ENCODE measurements at regions not wholly inside any gene's neighbourhood (a gene's known extent, or its start where the extent isn't known, plus 50 kb on each side); places are given as distances from the start of the nearest gene placed in this dataset.

GRCh38 chr3:107198581-107199181, 178.6 kb upstream of the CCDC54 start:
- TF ChIP-seq CTCF (IDR thresholded peaks at IDR 0.05; ENCODE audit: low read depth, low read length) = no peak
- TF ChIP-seq EZH2phosphoT487 (IDR thresholded peaks at IDR 0.05; ENCODE audit: low read depth) = no peak
